ENCODE measurements at regions not wholly inside any gene's neighbourhood (a gene's known extent, or its start where the extent isn't known, plus 50 kb on each side); places are given as distances from the start of the nearest gene placed in this dataset.

DNA sequence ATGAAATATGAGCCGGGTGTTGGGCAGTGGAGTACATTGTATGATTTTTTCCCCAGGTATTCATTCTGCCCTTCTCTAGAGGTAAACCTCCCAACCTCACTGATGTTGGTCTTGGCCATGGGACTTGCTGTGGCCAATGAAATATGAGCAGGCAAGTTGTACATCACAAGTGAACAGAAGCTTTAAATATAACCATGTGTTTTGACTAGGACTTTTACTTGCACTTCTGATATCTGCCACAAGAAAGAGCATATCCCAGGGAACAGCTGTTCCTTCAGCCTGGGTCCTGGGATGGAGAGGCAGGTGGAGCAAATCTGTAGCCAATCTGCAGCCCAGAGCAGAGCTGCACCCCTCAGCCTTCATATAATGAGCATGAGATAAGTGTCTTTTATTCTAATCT, 109.8 kb upstream of the PALS2 start:
- H3K27me3 ChIP-seq (ENCODE audit: insufficient read depth, low read depth), result no peaks in the 10 kb centered on the region
- H3K9ac ChIP-seq, result no peak overlapping the region
- H4K20me1 ChIP-seq (ENCODE audit: insufficient read depth), result no peaks in the 10 kb centered on the region
- H3K4me1 ChIP-seq (ENCODE audit: low read depth, poor library complexity, severe bottlenecking), result peaks cover under 1% of the 10 kb centered on the region
- H3K79me2 ChIP-seq (ENCODE audit: insufficient read depth, low read depth), result no peaks in the 10 kb centered on the region
- no peak overlapping the region for H2AFZ ChIP-seq (ENCODE audit: low read depth)
- no peak overlapping the region for H3K27ac ChIP-seq
- H3K4me3 ChIP-seq (IDR thresholded peaks at IDR 0.05; ENCODE audit: insufficient read depth, low read depth, low read length), result no peak overlapping the region
- no peaks in the 10 kb centered on the region for H3K36me3 ChIP-seq (ENCODE audit: insufficient read depth)
- H3K4me2 ChIP-seq, result no peak overlapping the region
- TF ChIP-seq, protein P1, sequence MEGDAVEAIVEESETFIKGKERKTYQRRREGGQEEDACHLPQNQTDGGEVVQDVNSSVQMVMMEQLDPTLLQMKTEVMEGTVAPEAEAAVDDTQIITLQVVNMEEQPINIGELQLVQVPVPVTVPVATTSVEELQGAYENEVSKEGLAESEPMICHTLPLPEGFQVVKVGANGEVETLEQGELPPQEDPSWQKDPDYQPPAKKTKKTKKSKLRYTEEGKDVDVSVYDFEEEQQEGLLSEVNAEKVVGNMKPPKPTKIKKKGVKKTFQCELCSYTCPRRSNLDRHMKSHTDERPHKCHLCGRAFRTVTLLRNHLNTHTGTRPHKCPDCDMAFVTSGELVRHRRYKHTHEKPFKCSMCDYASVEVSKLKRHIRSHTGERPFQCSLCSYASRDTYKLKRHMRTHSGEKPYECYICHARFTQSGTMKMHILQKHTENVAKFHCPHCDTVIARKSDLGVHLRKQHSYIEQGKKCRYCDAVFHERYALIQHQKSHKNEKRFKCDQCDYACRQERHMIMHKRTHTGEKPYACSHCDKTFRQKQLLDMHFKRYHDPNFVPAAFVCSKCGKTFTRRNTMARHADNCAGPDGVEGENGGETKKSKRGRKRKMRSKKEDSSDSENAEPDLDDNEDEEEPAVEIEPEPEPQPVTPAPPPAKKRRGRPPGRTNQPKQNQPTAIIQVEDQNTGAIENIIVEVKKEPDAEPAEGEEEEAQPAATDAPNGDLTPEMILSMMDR (conservative IDR thresholded peaks at IDR 0.05; ENCODE audit: low read depth, low read length), result no peak

DNA sequence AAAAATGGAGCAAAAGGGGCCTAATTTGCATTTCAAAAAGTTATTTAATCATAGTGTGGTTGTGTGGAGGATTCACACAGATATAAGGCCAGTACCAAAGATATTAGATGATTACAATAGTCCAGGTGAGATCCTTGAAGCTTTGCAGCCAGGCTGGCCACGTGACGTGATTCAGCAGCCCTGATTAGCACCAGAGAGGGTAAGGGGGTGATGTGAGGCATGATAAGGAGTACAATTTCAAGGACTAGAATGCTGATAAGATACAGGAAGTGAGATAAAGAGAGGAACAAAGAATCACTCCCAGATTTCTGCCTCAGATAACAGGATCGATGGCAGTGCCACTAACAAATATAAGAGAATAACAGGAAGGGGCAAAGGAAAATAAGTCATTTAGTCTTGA, 108.4 kb upstream of the PALS2 start:
- Histone ChIP-seq H3K27ac (no peak overlapping the region), H3K79me2 (ENCODE audit: insufficient read depth, low read depth) (no peaks in the 10 kb centered on the region), H2AFZ (ENCODE audit: low read depth) (no peak overlapping the region), H3K9ac (no peak overlapping the region), H4K20me1 (ENCODE audit: insufficient read depth) (no peaks in the 10 kb centered on the region), H3K4me3 (IDR thresholded peaks at IDR 0.05; ENCODE audit: insufficient read depth, low read depth, low read length) (no peak overlapping the region), H3K4me1 (ENCODE audit: low read depth, poor library complexity, severe bottlenecking) (no peaks in the 10 kb centered on the region), H3K4me2 (no peak overlapping the region), H3K36me3 (ENCODE audit: insufficient read depth) (no peaks in the 10 kb centered on the region), H3K27me3 (ENCODE audit: insufficient read depth, low read depth) (no peaks in the 10 kb centered on the region)
- TF ChIP-seq, protein P1 (conservative IDR thresholded peaks at IDR 0.05; ENCODE audit: low read depth, low read length), result no peak

DNA sequence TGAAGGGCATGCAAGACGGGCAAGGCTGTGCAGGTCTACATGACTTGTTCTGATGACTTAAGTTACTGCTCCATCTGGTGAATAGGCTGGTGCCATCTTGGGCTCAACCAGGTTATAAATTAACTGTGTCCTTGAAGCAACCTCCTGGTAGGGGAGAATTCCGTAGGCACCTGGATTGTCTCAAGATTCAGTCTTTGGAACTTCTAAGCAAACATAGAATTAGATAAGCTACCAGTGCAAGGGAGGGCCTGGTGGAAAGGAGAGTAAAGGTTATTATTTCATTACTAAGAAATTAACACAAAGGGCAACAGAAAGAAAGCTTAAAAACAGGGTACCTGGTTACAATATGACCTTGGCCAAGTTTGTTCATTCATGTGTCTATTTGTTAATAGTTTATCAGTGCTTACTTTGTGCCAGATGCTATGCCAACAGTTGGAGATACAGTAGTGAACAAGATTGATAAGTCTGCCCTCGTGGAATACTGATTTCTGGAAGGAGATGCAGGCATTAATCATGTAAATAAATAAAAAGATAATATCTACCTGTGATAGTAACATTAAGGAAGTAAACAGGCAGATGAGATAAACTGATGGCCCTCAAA, 107.0 kb upstream of the PALS2 start:
- TF ChIP-seq, protein P1 (conservative IDR thresholded peaks at IDR 0.05; ENCODE audit: low read depth, low read length), result no peak
- Histone ChIP-seq H3K27ac (no peak overlapping the region), H3K36me3 (ENCODE audit: insufficient read depth) (no peaks in the 10 kb centered on the region), H3K4me3 (IDR thresholded peaks at IDR 0.05; ENCODE audit: insufficient read depth, low read depth, low read length) (no peak overlapping the region), H4K20me1 (ENCODE audit: insufficient read depth) (no peaks in the 10 kb centered on the region), H3K4me1 (ENCODE audit: low read depth, poor library complexity, severe bottlenecking) (no peaks in the 10 kb centered on the region), H2AFZ (ENCODE audit: low read depth) (no peak overlapping the region), H3K79me2 (ENCODE audit: insufficient read depth, low read depth) (no peaks in the 10 kb centered on the region), H3K4me2 (no peak overlapping the region), H3K9ac (no peak overlapping the region), H3K27me3 (ENCODE audit: insufficient read depth, low read depth) (no peaks in the 10 kb centered on the region)

DNA sequence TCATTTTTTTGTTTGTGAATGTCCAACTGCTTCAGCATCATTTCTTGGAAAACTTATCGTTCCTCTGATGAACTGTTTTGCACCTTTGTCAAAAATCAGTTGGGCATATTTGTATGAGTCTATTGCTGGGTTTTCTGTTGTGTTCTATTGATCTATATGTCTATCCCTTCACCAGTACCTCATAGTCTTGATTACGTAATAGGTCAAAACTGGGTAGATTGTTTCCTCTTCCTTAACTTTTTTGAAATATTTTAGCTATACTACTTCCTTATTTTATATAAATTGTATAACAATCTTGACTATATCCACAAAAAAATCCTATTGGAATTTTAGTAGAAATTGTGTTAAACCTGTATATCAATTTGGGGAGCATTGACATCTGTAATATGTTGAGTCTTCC, 104.1 kb upstream of the PALS2 start:
- TF ChIP-seq, protein P1 (conservative IDR thresholded peaks at IDR 0.05; ENCODE audit: low read depth, low read length), result no peak
- Histone ChIP-seq H3K4me2 (no peak overlapping the region), H3K36me3 (ENCODE audit: insufficient read depth) (no peaks in the 10 kb centered on the region)

More for the DNA sequence above, 104.1 kb upstream of the PALS2 start:
- H2AFZ ChIP-seq (ENCODE audit: low read depth), result no peak overlapping the region
- no peak overlapping the region for H3K4me3 ChIP-seq (IDR thresholded peaks at IDR 0.05; ENCODE audit: insufficient read depth, low read depth, low read length)
- H3K4me1 ChIP-seq (ENCODE audit: low read depth, poor library complexity, severe bottlenecking), result no peaks in the 10 kb centered on the region
- no peak overlapping the region for H3K27ac ChIP-seq
- no peaks in the 10 kb centered on the region for H3K27me3 ChIP-seq (ENCODE audit: insufficient read depth, low read depth)
- no peaks in the 10 kb centered on the region for H4K20me1 ChIP-seq (ENCODE audit: insufficient read depth)
- no peaks in the 10 kb centered on the region for H3K79me2 ChIP-seq (ENCODE audit: insufficient read depth, low read depth)
- no peak overlapping the region for H3K9ac ChIP-seq

All from KMS-11 (cell line).